NCI-H2107 treated with DMSO at 0.1 percent for 48 hours (cell line): ENCODE measurements at regions not wholly inside any gene's neighbourhood (a gene's known extent, or its start where the extent isn't known, plus 50 kb on each side); places are given as distances from the start of the nearest gene placed in this dataset.

Source experiments
- DNase-seq: peaks from one replicate; lab custom pipeline; 2025; ENCODE audit not compliant: unreplicated experiment; lab: John Stamatoyannopoulos, UW

- no peak for DNase-seq
These were observed 297.0 kb upstream of the NXPH2 start for GRCh38 chr2:139077099-139077737.

DNA sequence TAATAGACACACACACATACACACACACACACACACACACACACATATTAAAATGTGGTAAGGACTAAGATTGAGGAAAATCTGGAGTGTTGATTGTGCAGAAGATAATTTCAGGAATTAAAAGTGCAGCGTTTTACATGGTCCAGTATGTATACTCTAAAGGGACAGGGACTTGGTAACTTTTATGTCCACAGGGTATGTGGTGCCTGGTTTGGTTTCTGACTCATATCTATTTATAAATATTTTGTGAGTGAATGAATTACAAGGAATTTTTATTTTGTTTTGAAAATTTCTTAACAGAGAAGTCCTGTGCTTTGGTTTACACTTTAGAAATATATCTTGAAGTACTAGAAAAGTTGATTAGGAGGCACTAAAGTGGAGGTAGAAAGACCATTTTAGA, 287.7 kb upstream of the NXPH2 start:
- no peak for DNase-seq

DNA sequence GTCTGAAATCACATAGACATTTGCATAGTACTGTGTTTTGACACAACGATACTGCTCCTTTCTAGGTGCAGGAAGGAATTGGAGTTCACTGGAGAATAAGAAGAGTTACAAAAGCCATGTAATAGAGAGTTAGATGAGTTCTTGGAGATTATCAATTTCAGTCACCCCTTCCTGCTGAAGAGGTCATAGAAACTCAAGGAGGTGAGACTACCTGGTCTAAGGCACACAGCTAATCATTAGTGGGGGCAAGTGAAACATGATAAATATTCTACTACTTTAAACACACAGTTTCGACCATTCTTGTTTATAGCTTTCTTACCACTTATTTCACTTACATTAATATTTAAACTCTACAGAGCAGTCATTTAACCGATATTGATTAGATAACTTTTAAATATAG, 286.9 kb upstream of the NXPH2 start:
- no peak for DNase-seq

GRCh38 chr2:139064159-139064558, 284.0 kb upstream of the NXPH2 start:
- no peak for DNase-seq

DNA sequence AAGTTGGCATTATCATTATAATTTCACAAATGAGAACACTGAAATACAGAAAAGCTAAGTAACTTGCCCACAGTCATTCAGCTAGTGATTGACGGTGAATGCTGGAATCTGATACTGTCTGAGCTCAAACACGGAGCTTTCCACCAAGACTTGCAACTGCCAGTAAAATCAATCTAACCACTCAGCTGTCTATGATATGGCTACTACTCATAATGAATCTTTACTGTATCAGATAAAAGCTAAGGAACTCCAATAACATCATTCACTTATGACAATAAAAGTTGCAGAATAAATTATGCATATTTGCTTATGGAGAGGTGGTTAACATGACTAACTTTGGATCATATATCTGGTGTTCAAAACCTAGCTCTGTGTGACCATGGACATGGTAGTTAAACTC, 279.4 kb upstream of the NXPH2 start:
- no peak for DNase-seq

GRCh38 chr2:139055202-139055601, 275.0 kb upstream of the NXPH2 start:
- no peak for DNase-seq

GRCh38 chr2:139048017-139048416, 267.8 kb upstream of the NXPH2 start:
- no peak for DNase-seq

DNA sequence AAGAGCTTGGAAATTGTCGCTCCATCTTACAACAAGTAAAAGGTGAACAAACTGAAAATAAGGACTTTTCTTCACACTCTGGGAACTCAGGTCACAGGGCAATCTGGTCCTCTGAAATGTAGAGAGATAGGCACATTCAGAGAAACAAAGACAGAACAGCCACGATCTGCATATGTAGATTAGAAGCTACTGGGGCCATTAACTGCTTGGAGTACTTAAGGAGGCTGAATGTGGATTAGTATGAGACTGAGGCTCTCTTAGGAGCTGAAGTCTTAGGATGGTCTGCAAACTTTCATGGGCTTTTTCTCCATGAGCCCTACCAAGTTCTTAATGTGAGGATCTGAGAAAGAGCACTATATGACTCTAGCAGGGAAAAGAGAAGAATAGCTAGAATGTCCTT, 265.3 kb upstream of the NXPH2 start:
- no peak for DNase-seq

- DNase-seq, result no peak
These were observed 253.9 kb upstream of the NXPH2 start for GRCh38 chr2:139034064-139034463.

DNA sequence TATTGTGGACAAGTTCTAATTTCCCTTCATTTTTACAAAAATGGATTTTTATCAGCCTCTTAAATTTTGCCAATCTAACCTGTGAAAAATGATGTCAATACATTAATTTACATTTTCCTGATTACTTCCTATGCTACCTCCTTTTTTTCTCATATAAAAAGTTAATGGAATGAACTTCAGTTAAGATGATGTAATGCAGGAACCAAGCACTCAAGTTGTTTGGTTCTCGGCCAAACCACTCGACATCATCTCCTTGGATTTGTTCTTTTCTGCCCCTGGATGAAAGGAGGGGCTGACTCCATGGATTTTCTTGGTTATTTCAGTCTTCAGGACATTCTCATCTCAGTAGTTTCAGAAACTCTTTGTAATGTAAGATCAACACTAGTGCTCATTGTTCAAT, 253.1 kb upstream of the NXPH2 start:
- no peak for DNase-seq

DNA sequence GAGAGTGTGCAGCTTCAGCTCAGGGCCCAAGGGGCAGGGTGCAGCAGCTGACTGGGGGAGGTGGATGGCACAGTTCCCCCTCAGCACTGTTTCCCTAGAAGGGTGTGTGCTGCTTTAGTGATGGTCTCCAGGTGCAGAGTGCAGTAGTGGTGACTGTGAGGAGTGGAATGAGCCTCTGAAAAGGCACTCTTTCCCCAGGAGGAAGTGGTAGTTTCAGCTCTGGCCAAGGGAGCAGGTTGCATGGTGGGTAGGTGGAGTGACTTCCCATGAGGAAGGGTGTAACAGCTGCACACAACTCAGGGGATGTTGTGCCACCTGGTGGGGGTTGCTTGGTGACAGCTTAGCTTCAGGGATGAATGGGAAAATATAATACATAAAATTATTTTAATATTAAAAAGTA, 251.5 kb upstream of the NXPH2 start:
- no peak for DNase-seq

- DNase-seq, result no peak
These were observed 240.1 kb upstream of the NXPH2 start for GRCh38 chr2:139020287-139020686.

DNA sequence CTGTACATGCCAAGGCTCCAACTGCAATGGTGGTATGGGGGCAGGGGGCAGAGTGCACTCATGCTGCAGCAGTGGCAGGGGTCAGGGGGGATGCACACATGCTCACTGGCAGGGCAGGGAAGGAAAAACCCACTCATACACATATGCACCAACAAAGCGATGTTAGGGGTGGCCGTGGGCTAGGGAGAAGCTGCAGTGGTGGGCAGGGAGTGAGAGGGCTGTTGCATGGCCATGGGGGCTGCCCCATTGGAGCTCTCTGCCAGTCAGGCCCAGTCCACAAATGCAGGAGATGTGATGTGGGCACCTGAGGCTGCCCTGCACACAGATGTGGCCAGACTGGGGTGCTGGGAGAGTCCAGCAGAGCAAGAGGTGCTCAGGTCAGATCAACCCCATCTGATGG, 238.1 kb upstream of the NXPH2 start:
- DNase-seq, result no peak

DNA sequence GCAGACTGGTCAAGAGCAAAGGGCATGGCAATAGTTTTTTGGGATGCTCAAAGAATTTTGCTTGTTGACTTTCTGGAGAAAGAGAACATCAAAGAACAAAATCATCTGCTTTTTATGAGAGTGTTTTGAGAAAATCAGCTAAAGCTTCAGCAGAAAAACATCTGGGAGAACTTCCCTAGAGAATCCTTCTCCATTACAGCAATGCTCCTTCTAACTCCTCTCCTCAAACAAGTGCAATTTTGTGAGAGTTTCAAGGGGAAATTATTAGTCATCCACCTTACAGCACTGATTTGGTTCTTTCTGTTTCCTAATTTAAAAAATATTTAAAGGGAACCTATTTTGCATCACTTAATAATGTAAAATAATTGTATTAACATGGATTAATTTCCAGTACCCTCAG, 226.9 kb upstream of the NXPH2 start:
- DNase-seq, result no peak

DNA sequence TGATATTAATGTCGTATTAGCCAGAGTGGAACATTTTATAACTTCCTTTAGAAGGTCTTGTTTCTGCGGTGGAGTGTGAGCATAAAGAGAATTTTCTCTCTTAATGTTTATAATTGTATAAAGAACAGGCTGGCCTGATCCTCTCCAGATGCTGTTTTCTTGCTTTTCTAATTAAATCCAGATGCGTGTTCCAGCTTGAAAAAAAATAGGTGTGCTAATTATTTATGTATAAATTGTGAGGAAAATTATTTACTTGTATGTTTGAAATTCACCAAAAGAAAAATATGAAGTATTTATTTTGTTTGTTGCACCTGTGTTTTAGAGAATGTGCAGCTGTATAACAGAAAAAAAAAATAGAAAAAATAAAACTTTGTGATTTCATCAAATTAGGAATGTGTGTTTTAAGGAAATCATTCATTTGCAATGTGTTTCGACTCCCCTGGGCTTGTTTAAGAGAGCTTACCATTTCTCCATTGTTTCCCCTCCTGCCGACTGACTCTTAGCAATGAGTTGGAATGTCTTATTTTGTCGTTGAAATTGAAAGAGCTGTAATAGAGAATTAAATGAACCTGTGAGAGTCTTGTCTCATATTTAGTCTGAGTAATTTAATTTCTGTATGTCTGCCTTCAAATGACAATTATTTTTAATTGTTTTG, 220.1 kb upstream of the NXPH2 start:
- no peak for DNase-seq

DNA sequence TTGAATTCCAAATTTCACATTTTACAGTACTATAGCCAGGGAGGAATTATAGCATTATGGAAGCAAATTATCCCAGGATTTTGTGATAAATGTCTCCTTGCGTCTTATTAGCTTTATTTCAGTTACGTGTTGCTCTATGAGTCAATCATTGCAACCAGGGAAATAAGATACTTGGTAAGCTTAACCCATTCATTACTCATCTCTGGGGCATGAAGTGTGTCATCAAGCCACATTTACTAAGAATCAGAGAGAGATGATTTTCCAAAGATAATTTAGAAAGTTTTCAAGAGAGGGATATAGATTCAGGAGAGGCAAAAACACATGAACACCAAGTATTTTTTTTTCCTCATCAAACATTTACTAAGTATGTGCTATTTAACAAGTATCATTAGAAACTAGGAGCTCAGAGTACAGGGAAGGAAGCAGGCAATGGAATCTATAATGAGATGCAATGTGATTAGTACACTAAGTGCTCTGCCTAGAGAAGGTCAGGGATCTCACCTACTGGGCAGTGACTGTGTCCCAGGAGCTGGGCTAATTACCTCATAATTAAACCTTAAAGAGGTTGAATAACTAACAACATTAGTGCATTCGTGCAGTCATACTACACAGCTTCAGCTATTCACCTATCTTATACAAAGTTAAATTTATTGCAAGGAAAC, 217.8 kb upstream of the NXPH2 start:
- no peak for DNase-seq

DNA sequence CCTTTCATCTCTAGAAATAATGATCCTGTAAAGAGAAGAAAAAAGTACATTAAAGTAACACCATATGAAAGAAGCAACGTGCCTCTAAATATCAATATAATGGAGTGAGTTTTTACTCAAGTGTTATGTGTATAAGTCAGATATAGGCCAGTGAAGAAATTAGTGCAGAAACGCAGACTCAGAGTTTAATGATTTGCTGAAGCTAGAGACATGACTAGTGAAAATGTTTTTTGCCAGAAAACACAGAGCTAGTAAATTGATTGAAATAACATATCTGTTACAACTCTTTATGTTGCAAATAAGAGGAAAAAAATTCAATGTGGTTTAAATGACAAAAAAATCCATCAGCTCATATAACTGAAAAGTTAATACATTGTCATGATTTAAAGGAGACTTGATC, 217.2 kb upstream of the NXPH2 start:
- DNase-seq, result no peak

DNA sequence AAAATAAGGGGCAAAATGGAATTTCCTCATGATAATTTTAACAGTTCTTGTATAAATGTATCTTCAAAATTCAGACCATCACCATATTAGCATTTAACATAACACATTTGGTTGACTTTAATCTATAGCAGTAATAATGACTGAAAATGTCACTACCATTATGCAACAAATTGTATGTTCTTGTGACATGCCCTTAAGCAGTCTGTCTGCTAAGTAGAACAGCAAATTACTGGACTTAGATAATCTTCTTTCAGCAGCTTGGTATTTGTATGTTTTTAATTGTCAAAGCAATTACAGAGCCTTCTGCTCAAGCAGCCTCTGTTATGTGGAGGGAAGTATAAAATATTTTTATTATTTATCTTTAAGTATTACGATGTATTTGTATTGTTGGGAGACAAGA, 214.3 kb upstream of the NXPH2 start:
- no peak for DNase-seq

- DNase-seq, result no peak
These were observed 205.7 kb upstream of the NXPH2 start for GRCh38 chr2:138985881-138986280.

- DNase-seq, result no peak
These were observed 199.1 kb upstream of the NXPH2 start for GRCh38 chr2:138979131-138979785.

DNA sequence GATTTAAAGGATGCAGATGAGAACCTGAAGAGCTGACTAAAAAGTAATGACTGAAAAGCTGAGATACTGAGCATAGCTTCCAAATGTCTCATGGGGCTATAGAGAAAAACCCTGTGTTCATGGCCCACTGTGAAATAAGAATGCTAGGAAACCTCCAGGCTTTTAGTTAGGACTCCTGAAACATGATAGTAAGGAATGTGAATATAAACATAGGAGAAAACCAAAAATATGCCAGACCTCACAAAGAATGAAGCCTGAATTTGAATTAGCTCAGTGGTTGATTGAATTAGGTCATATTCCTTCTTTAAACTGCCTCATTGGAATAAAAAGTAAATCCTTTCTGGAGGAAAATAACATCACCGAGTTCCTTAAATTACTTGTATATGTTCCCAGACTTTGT, 194.5 kb upstream of the NXPH2 start:
- DNase-seq, result no peak

DNA sequence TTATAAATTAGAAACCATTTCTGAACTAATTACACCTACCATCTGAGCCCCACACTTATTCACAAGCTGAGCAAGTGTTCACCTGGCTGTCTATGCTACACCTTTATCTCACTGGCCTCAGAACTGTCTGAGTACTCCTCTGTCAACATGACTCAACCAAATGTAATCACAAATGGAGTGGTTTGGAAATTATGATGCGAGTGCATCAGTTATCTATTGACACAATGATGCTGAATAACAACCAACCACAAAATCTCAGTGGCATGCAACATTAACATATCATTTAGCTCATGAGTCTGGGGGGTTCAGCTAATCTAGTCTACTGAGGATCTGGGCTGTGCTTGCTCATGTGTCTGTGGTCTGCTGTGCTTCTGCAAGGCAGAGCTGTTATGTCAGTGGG, 184.2 kb upstream of the NXPH2 start:
- no peak for DNase-seq
